Vagina (tissue), 2 donors: ENCODE measurements at regions not wholly inside any gene's neighbourhood (a gene's known extent, or its start where the extent isn't known, plus 50 kb on each side); places are given as distances from the start of the nearest gene placed in this dataset.
"Not testable (repeated sequence)": the region's sequence is repeated elsewhere in the genome, so short reads cannot be mapped to it uniquely, and the experiment has no call there.

Experiments used
- DNase-seq, 2 donors: peaks; one replicate each; pipeline ENCODE4 v3.0.0-alpha.2; 2017; ENCODE audit errors: extremely low spot score in 2 of 2
- H3K27ac ChIP-seq: fragments of 200-600 bp; sonication (generic); one replicate; pipeline ENCODE4 v1.5.1; 2019
- H3K27me3 ChIP-seq: fragments of 200-600 bp; sonication (generic); one replicate; pipeline ENCODE4 v1.5.1; 2019
- H3K36me3 ChIP-seq, 2 donors: fragments of 200-600 bp; sonication (generic); one replicate each; pipeline ENCODE4 v1.5.1; 2017 to 2019
- H3K4me1 ChIP-seq: fragments of 200-600 bp; sonication (generic); one replicate; pipeline ENCODE4 v1.5.1; 2019
- H3K4me3 ChIP-seq, 2 donors: fragments of 200-600 bp; sonication (generic); 1 replicate in 1 of 2; 2 replicates in 1 of 2; pipeline ENCODE4 v1.5.1; 2016 to 2019
- H3K9me3 ChIP-seq: fragments of 200-600 bp; sonication (generic); one replicate; pipeline ENCODE4 v1.5.1; 2019
- POLR2A ChIP-seq, 2 donors: fragments of 450-650 bp; IDR thresholded peaks; one replicate each; pipeline ENCODE4 v1.6.1; 2017; ENCODE audit warnings: antibody characterized with exemption in 2 of 2, mild to moderate bottlenecking in 2 of 2, moderate library complexity in 2 of 2
- POLR2AphosphoS5 ChIP-seq, 2 donors: sonication (generic); formaldehyde crosslinking; IDR thresholded peaks; one replicate each; pipeline ENCODE4 v1.9.0; 2017; ENCODE audit warnings: antibody characterized with exemption in 2 of 2, mild to moderate bottlenecking in 2 of 2, low read depth in 1 of 2; ENCODE audit not compliant: insufficient read depth in 1 of 2
- intact Hi-C: fragments of 100-400 bp; cut with DNase I; formaldehyde crosslinking; loops from one replicate; pipeline ENCODE4 v1.15.1; 2023
- TF ChIP-seq, protein P1 (sequence below), 3 experiments: fragments of 450-650 bp in 2 of 3; fragments of 200-600 bp in 1 of 3; sonication (generic) in 1 of 3; IDR thresholded peaks; one replicate each; pipeline ENCODE4 v1.5.1; 2017 to 2019; ENCODE audit warnings: antibody characterized with exemption in 3 of 3, mild to moderate bottlenecking in 2 of 3, moderate library complexity in 2 of 3

GRCh38 chr6:170091000-170091638 is 199.8 kb downstream of the DLL1 start:
- Histone ChIP-seq H3K27ac (no peak overlapping the region), H3K36me3 (no peaks in the 10 kb centered on the region), H3K4me1 (no peaks in the 10 kb centered on the region), H3K9me3 (no peaks in the 10 kb centered on the region), H3K27me3 (no peaks in the 10 kb centered on the region), H3K4me3 (no peak overlapping the region)
- TF ChIP-seq POLR2AphosphoS5 (IDR thresholded peaks at IDR 0.05; ENCODE audit: insufficient read depth in 1 of 2, low read depth in 1 of 2) (no peak), POLR2A (IDR thresholded peaks at IDR 0.05) (no peak)
- TF ChIP-seq, protein P1, sequence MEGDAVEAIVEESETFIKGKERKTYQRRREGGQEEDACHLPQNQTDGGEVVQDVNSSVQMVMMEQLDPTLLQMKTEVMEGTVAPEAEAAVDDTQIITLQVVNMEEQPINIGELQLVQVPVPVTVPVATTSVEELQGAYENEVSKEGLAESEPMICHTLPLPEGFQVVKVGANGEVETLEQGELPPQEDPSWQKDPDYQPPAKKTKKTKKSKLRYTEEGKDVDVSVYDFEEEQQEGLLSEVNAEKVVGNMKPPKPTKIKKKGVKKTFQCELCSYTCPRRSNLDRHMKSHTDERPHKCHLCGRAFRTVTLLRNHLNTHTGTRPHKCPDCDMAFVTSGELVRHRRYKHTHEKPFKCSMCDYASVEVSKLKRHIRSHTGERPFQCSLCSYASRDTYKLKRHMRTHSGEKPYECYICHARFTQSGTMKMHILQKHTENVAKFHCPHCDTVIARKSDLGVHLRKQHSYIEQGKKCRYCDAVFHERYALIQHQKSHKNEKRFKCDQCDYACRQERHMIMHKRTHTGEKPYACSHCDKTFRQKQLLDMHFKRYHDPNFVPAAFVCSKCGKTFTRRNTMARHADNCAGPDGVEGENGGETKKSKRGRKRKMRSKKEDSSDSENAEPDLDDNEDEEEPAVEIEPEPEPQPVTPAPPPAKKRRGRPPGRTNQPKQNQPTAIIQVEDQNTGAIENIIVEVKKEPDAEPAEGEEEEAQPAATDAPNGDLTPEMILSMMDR (IDR thresholded peaks at IDR 0.05): no peak
- intact Hi-C loops: no loop called here
- DNase-seq: no peak

GRCh38 chr6:170090561-170090960 is 200.3 kb downstream of the DLL1 start:
- no peaks in the 10 kb centered on the region for H3K4me1 ChIP-seq
- no peaks in the 10 kb centered on the region for H3K27me3 ChIP-seq
- DNase-seq: no peak
- TF ChIP-seq, protein P1 (IDR thresholded peaks at IDR 0.05): no peak
- TF ChIP-seq POLR2A (IDR thresholded peaks at IDR 0.05) (no peak), POLR2AphosphoS5 (IDR thresholded peaks at IDR 0.05; ENCODE audit: insufficient read depth in 1 of 2, low read depth in 1 of 2) (no peak)
- H3K27ac ChIP-seq: no peak overlapping the region
- no peak overlapping the region for H3K4me3 ChIP-seq
- no peaks in the 10 kb centered on the region for H3K36me3 ChIP-seq
- intact Hi-C loops: no loop called here
- no peaks in the 10 kb centered on the region for H3K9me3 ChIP-seq

DNA sequence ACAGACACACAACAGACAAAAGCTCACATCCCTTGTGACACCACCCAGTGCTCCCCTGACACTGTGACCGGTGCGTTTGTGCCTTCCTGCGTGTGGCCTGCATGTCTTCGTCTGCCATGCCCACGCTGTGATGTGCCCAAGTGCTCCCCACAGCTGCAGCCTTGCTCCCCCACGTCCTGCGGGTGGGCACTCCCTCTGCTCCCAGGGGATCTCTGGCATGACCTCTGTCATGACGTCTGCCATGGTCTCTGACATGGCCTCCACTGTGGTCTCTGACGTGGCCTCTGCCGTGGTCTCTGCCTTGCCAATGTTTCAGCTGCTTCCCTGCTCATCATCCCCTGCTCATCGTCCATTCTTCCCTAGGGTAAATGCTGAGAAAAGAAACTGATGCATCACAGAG is 200.9 kb downstream of the DLL1 start:
- TF ChIP-seq POLR2AphosphoS5 (IDR thresholded peaks at IDR 0.05; ENCODE audit: insufficient read depth in 1 of 2, low read depth in 1 of 2): no peak
- TF ChIP-seq, protein P1 (IDR thresholded peaks at IDR 0.05): no peak
- H3K4me3 ChIP-seq: no peak overlapping the region
- intact Hi-C loops: no loop called here

GRCh38 chr6:170088582-170088955 is 202.3 kb downstream of the DLL1 start:
- TF ChIP-seq, protein P1 (IDR thresholded peaks at IDR 0.05): no peak
- no peak for TF ChIP-seq POLR2A (IDR thresholded peaks at IDR 0.05)
- TF ChIP-seq POLR2AphosphoS5 (IDR thresholded peaks at IDR 0.05; ENCODE audit: insufficient read depth in 1 of 2, low read depth in 1 of 2): no peak
- H3K36me3 ChIP-seq: no peaks in the 10 kb centered on the region
- no peaks in the 10 kb centered on the region for H3K9me3 ChIP-seq
- H3K27ac ChIP-seq: no peak overlapping the region
- H3K27me3 ChIP-seq: no peaks in the 10 kb centered on the region
- no peak for DNase-seq
- intact Hi-C loops: no loop called here
- H3K4me1 ChIP-seq: no peaks in the 10 kb centered on the region
- no peak overlapping the region for H3K4me3 ChIP-seq

More for the DNA sequence above, 200.9 kb downstream of the DLL1 start:
- Histone ChIP-seq H3K36me3 (no peaks in the 10 kb centered on the region), H3K27ac (no peak overlapping the region), H3K9me3 (no peaks in the 10 kb centered on the region), H3K27me3 (no peaks in the 10 kb centered on the region), H3K4me1 (no peaks in the 10 kb centered on the region)
- no peak for DNase-seq

DNA sequence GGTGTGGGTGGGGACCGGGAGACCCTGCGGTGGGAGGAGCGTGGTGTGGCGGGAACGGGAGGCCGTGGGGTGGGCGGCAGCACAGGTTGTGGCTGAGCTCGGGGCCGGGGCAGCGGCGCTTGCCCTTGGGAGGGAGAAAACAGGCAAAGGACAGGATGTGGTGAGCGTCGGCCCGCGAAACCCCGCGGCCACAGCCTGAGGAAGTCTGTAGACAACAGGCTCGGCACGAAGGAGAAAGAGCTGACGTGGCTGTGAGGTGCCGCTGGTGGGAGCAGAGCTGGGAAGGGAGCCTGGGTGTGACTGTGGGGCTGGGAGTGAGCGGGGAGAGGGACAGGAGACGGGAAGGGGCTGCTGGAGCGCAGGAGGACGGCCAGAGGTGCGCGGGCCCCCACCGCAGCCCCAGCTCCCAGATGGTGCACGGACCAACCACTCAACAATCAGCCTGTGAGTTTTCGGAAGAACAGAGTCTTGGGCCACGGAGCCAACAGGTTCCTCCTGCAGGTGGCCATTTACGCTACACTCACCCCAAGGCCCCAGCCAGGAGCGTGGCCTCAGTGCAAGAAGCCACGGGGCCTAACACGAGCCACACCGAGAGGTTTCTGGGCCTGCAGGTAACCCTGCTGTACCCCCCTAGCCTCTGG is 202.8 kb downstream of the DLL1 start:
- H3K36me3 ChIP-seq: no peaks in the 10 kb centered on the region
- no peaks in the 10 kb centered on the region for H3K9me3 ChIP-seq
- H3K4me1 ChIP-seq: no peaks in the 10 kb centered on the region
- H3K27ac ChIP-seq: no peak overlapping the region
- H3K27me3 ChIP-seq: no peaks in the 10 kb centered on the region
- TF ChIP-seq, protein P1 (IDR thresholded peaks at IDR 0.05): no peak
- no peak for TF ChIP-seq POLR2A (IDR thresholded peaks at IDR 0.05)
- TF ChIP-seq POLR2AphosphoS5 (IDR thresholded peaks at IDR 0.05; ENCODE audit: insufficient read depth in 1 of 2, low read depth in 1 of 2): peak in 1 of 2 donors; percentile 15
- no peak for DNase-seq
- H3K4me3 ChIP-seq: no peak overlapping the region
- intact Hi-C loops: no loop called here

DNA sequence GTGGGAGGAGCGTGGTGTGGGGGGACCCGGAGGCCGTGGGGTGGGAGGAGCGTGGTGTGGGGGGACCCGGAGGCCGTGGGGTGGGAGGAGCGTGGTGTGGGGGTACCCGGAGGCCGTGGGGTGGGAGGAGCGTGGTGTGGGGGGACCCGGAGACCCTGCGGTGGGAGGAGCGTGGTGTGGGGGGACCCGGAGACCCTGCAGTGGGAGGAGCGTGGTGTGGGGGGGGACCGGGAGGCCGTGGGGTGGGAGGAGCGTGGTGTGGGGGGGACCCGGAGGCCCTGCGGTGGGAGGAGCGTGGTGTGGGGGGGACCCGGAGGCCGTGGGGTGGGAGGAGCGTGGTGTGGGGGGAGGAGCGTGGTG is 203.5 kb downstream of the DLL1 start:
- H3K36me3 ChIP-seq, H3K9me3 ChIP-seq, H3K27ac ChIP-seq, H3K4me1 ChIP-seq, intact Hi-C loops, H3K27me3 ChIP-seq, H3K4me3 ChIP-seq, DNase-seq: not testable (repeated sequence)
